Karpas-422 (cell line): ENCODE measurements at regions not wholly inside any gene's neighbourhood (a gene's known extent, or its start where the extent isn't known, plus 50 kb on each side); places are given as distances from the start of the nearest gene placed in this dataset.

Experiments
- DNase-seq: peaks from one replicate; pipeline ENCODE4 v3.0.0-alpha.2; 2015
- H2AFZ ChIP-seq: fragments of 200-600 bp; sonication (generic); 2 replicates; pipeline ENCODE4 v1.6.1; 2014; ENCODE audit warnings: antibody characterized with exemption, low read length, mixed read lengths
- H3K27ac ChIP-seq: fragments of 200-600 bp; sonication (generic); 2 replicates; pipeline ENCODE4 v1.5.1; 2014; ENCODE audit warnings: mild to moderate bottlenecking, low read length, moderate library complexity
- H3K27me3 ChIP-seq: fragments of 200-600 bp; sonication (generic); 2 replicates; pipeline ENCODE4 v1.6.1; 2014; ENCODE audit warnings: low read length, mixed read lengths
- H3K36me3 ChIP-seq: fragments of 200-600 bp; sonication (generic); 2 replicates; pipeline ENCODE4 v1.6.1; 2014; ENCODE audit warnings: low read length, mixed read lengths; ENCODE audit not compliant: insufficient read depth
- H3K4me1 ChIP-seq: fragments of 200-600 bp; sonication (generic); 2 replicates; pipeline ENCODE4 v1.6.1; 2014; ENCODE audit warnings: mild to moderate bottlenecking, low read length, mixed read lengths
- H3K4me2 ChIP-seq: fragments of 200-600 bp; sonication (generic); 2 replicates; pipeline ENCODE4 v1.6.1; 2014; ENCODE audit warnings: low read length, low read depth, mild to moderate bottlenecking; ENCODE audit not compliant: poor library complexity, severe bottlenecking
- H3K4me3 ChIP-seq: fragments of 200-600 bp; sonication (generic); 2 replicates; pipeline ENCODE4 v1.5.1; 2014; ENCODE audit warnings: mild to moderate bottlenecking, antibody characterized with exemption, low read length, mixed read lengths
- H3K79me2 ChIP-seq: fragments of 200-600 bp; sonication (generic); 2 replicates; pipeline ENCODE4 v1.6.1; 2014; ENCODE audit warnings: mild to moderate bottlenecking, low read length, mixed read lengths
- H3K9ac ChIP-seq: fragments of 200-600 bp; sonication (generic); 2 replicates; pipeline ENCODE4 v1.6.0; 2014; ENCODE audit warnings: low read length
- H3K9me2 ChIP-seq: fragments of 200-600 bp; sonication (generic), shearing (Covaris generic); replicated peaks from 2 replicates; pipeline ENCODE4 v1.6.0; 2014; ENCODE audit warnings: mild to moderate bottlenecking, low read length, moderate library complexity; ENCODE audit not compliant: insufficient read depth
- H3K9me3 ChIP-seq: fragments of 300-700, 200-600 bp; sonication (generic); 2 replicates; pipeline ENCODE4 v1.6.1; 2014; ENCODE audit warnings: low read length, mixed read lengths
- H4K20me1 ChIP-seq: fragments of 200-600 bp; sonication (generic); 2 replicates; pipeline ENCODE4 v1.6.1; 2014; ENCODE audit warnings: mild to moderate bottlenecking, antibody characterized with exemption, low read length, low read depth; ENCODE audit not compliant: insufficient read depth

GRCh38 chr14:86288336-86288735 lies 758.4 kb downstream of the FLRT2 start:
- H3K9ac ChIP-seq = no peak overlapping the region
- no peaks in the 10 kb centered on the region for H3K9me3 ChIP-seq
- H3K4me1 ChIP-seq = no peaks in the 10 kb centered on the region

GRCh38 chr14:86279405-86279804 lies 749.5 kb downstream of the FLRT2 start:
- no peak overlapping the region for H3K4me2 ChIP-seq
- no peak overlapping the region for H2AFZ ChIP-seq
- H4K20me1 ChIP-seq = no peaks in the 10 kb centered on the region
- no peaks in the 10 kb centered on the region for H3K79me2 ChIP-seq
- no peaks in the 10 kb centered on the region for H3K4me1 ChIP-seq
- H3K9me3 ChIP-seq = no peaks in the 10 kb centered on the region
- no peak overlapping the region for H3K27ac ChIP-seq
- H3K9me2 ChIP-seq = no peaks in the 10 kb centered on the region; the same call in 1 of the 2 replicates
- H3K4me3 ChIP-seq = no peak overlapping the region
- H3K9ac ChIP-seq = no peak overlapping the region
- H3K36me3 ChIP-seq = no peaks in the 10 kb centered on the region
- H3K27me3 ChIP-seq = no peaks in the 10 kb centered on the region
- DNase-seq = no peak

More at GRCh38 chr14:86288336-86288735, 758.4 kb downstream of the FLRT2 start:
- Histone ChIP-seq H3K9me2 (no peaks in the 10 kb centered on the region), H3K79me2 (no peaks in the 10 kb centered on the region), H3K27ac (no peak overlapping the region), H3K27me3 (no peaks in the 10 kb centered on the region), H3K36me3 (no peaks in the 10 kb centered on the region), H3K4me3 (no peak overlapping the region), H4K20me1 (no peaks in the 10 kb centered on the region), H3K4me2 (no peak overlapping the region), H2AFZ (no peak overlapping the region)
- DNase-seq = no peak

GRCh38 chr14:86257973-86258372 lies 728.0 kb downstream of the FLRT2 start:
- no peak for DNase-seq

GRCh38 chr14:86243158-86243557 lies 713.2 kb downstream of the FLRT2 start:
- Histone ChIP-seq H3K4me3 (no peak overlapping the region), H3K79me2 (no peaks in the 10 kb centered on the region), H4K20me1 (no peaks in the 10 kb centered on the region), H2AFZ (no peak overlapping the region), H3K4me2 (no peak overlapping the region), H3K27ac (no peak overlapping the region), H3K36me3 (no peaks in the 10 kb centered on the region), H3K4me1 (peaks cover 5% of the 10 kb centered on the region; the same call in 1 of the 2 replicates), H3K9me3 (no peaks in the 10 kb centered on the region), H3K9ac (no peak overlapping the region), H3K27me3 (no peaks in the 10 kb centered on the region), H3K9me2 (no peaks in the 10 kb centered on the region)
- peak; percentile 80 for DNase-seq

More at GRCh38 chr14:86257973-86258372, 728.0 kb downstream of the FLRT2 start:
- H4K20me1 ChIP-seq = no peaks in the 10 kb centered on the region
- H2AFZ ChIP-seq = no peak overlapping the region
- H3K36me3 ChIP-seq = no peaks in the 10 kb centered on the region
- H3K27ac ChIP-seq = no peak overlapping the region
- no peaks in the 10 kb centered on the region for H3K9me3 ChIP-seq
- H3K9ac ChIP-seq = no peak overlapping the region
- H3K4me1 ChIP-seq = no peaks in the 10 kb centered on the region
- no peaks in the 10 kb centered on the region for H3K9me2 ChIP-seq
- no peak overlapping the region for H3K4me3 ChIP-seq
- no peak overlapping the region for H3K4me2 ChIP-seq
- no peaks in the 10 kb centered on the region for H3K79me2 ChIP-seq
- no peaks in the 10 kb centered on the region for H3K27me3 ChIP-seq

GRCh38 chr14:86237733-86238132 lies 707.8 kb downstream of the FLRT2 start:
- H3K9me3 ChIP-seq = no peaks in the 10 kb centered on the region
- no peaks in the 10 kb centered on the region for H3K27me3 ChIP-seq
- H4K20me1 ChIP-seq = no peaks in the 10 kb centered on the region
- no peak overlapping the region for H3K27ac ChIP-seq
- no peak overlapping the region for H3K9ac ChIP-seq
- no peak overlapping the region for H3K4me2 ChIP-seq
- no peaks in the 10 kb centered on the region for H3K4me1 ChIP-seq
- no peaks in the 10 kb centered on the region for H3K9me2 ChIP-seq
- no peak overlapping the region for H3K4me3 ChIP-seq
- no peak overlapping the region for H2AFZ ChIP-seq
- H3K36me3 ChIP-seq = no peaks in the 10 kb centered on the region
- no peak for DNase-seq
- no peaks in the 10 kb centered on the region for H3K79me2 ChIP-seq

- Histone ChIP-seq H3K9ac (no peak overlapping the region), H3K36me3 (no peaks in the 10 kb centered on the region), H3K27me3 (no peaks in the 10 kb centered on the region), H3K79me2 (no peaks in the 10 kb centered on the region), H3K4me2 (no peak overlapping the region), H4K20me1 (no peaks in the 10 kb centered on the region), H3K27ac (no peak overlapping the region), H2AFZ (no peak overlapping the region), H3K4me3 (no peak overlapping the region), H3K9me3 (no peaks in the 10 kb centered on the region), H3K4me1 (no peaks in the 10 kb centered on the region), H3K9me2 (no peaks in the 10 kb centered on the region)
- DNase-seq = no peak
Measured at GRCh38 chr14:86221755-86222154, 691.8 kb downstream of the FLRT2 start.

GRCh38 chr14:86221000-86221399 lies 691.1 kb downstream of the FLRT2 start:
- no peaks in the 10 kb centered on the region for H3K36me3 ChIP-seq
- no peaks in the 10 kb centered on the region for H3K27me3 ChIP-seq
- H3K4me1 ChIP-seq = no peaks in the 10 kb centered on the region
- H3K9me3 ChIP-seq = no peaks in the 10 kb centered on the region
- H2AFZ ChIP-seq = no peak overlapping the region
- H3K4me3 ChIP-seq = no peak overlapping the region
- no peaks in the 10 kb centered on the region for H3K79me2 ChIP-seq
- no peak overlapping the region for H3K9ac ChIP-seq
- H4K20me1 ChIP-seq = no peaks in the 10 kb centered on the region
- no peak overlapping the region for H3K4me2 ChIP-seq
- no peak for DNase-seq
- H3K9me2 ChIP-seq = no peaks in the 10 kb centered on the region
- H3K27ac ChIP-seq = no peak overlapping the region

- Histone ChIP-seq H3K4me1 (no peaks in the 10 kb centered on the region), H3K9ac (no peak overlapping the region), H3K4me3 (no peak overlapping the region), H3K9me3 (no peaks in the 10 kb centered on the region), H3K27ac (no peak overlapping the region), H4K20me1 (no peaks in the 10 kb centered on the region), H3K36me3 (no peaks in the 10 kb centered on the region), H3K4me2 (no peak overlapping the region), H3K27me3 (no peaks in the 10 kb centered on the region), H3K9me2 (no peaks in the 10 kb centered on the region), H3K79me2 (no peaks in the 10 kb centered on the region), H2AFZ (no peak overlapping the region)
- DNase-seq = no peak
Measured at GRCh38 chr14:86217523-86217922, 687.6 kb downstream of the FLRT2 start.

GRCh38 chr14:86203843-86204242 lies 673.9 kb downstream of the FLRT2 start:
- no peaks in the 10 kb centered on the region for H3K9me3 ChIP-seq
- H3K4me3 ChIP-seq = no peak overlapping the region
- no peak overlapping the region for H3K27ac ChIP-seq
- H3K4me2 ChIP-seq = no peak overlapping the region
- H3K36me3 ChIP-seq = no peaks in the 10 kb centered on the region
- no peak overlapping the region for H3K9ac ChIP-seq
- no peaks in the 10 kb centered on the region for H3K9me2 ChIP-seq
- no peaks in the 10 kb centered on the region for H3K27me3 ChIP-seq
- H2AFZ ChIP-seq = no peak overlapping the region
- DNase-seq = no peak
- H3K79me2 ChIP-seq = no peaks in the 10 kb centered on the region
- peaks cover 3% of the 10 kb centered on the region; the same call in 1 of the 2 replicates for H3K4me1 ChIP-seq
- H4K20me1 ChIP-seq = no peaks in the 10 kb centered on the region
